GM21717 (cell line): ENCODE measurements at regions not wholly inside any gene's neighbourhood (a gene's known extent, or its start where the extent isn't known, plus 50 kb on each side); places are given as distances from the start of the nearest gene placed in this dataset.
"Not testable (repeated sequence)": the region's sequence is repeated elsewhere in the genome, so short reads cannot be mapped to it uniquely, and the experiment has no call there.

Source experiments
- ATAC-seq: cut with Tn5 transposase; IDR thresholded peaks from one replicate; pipeline ENCODE4 v1.9.1; 2021; ENCODE audit warnings: mild to moderate bottlenecking, moderate library complexity; ENCODE audit not compliant: unreplicated experiment

DNA sequence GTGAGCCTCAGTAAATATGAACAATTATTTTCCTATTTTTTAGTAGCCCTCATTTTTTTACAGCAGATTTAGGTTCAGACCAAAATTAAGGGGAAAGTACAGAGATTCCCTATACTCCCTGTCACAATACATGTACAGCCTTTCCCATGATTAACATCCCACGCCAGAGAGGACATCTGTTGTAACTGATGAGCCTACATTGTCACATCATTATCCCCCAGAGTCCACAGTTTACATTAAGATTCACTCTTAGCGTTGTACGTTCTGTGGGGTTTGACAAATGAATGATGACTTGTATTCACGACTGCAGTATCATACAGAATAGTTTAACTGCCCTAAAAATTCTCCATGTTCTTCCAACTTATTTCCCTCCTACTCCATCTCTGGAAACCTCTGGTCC is 262.3 kb upstream of the MSX2 start:
- no peak for ATAC-seq

DNA sequence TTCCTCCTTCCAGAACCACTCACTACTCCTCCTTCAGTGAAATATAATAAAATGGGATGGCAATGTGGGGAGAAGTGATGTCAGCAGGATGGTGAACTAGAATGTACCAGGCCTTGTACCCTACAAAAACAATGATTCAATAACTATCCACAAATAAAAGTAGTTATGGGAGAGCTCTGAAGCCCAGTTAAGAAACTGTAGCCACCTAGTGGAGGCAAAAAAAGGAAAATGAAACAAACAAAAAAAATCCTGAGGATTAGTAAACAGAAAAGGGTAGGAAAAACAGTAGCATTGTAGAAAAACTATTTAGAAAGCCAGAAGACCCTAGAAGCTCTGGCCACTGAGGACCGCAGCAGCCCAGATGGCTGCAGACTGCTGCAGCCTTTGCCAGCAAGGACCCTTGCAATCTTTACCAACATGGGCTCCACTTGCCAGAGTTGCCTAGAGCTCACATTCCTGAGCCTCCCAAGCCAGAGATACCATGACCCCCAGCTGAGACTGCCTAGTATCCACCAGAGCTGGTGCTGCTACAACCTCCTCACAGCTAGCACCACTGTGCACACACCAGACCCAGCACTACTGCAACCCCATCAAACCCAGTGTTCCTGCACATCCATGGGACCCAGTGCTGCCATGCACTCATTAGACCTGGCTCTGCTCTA is 259.7 kb upstream of the MSX2 start:
- no peak for ATAC-seq

GRCh38 chr5:174471528-174471927 is 252.9 kb upstream of the MSX2 start:
- ATAC-seq = not testable (repeated sequence)

DNA sequence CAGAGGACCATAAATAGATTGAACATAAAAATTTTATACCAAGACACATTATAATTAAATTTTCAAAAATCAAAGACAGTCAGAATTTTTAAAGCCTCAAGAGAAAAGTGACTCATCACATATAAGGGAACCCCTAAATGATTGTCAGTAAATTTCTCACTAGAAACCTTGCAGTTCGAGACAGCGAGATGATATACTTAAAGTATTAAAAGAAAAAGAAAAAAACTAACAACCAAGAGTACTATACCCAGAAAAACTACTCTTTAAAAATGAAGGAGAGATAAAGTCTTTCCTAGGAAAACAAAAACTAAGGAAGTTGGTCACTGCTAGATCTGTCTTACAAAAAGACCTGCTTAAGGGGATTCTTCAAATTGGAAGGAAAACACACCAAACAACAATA is 251.4 kb upstream of the MSX2 start:
- ATAC-seq = no peak

GRCh38 chr5:174476001-174476400 is 248.4 kb upstream of the MSX2 start:
- not testable (repeated sequence) for ATAC-seq

DNA sequence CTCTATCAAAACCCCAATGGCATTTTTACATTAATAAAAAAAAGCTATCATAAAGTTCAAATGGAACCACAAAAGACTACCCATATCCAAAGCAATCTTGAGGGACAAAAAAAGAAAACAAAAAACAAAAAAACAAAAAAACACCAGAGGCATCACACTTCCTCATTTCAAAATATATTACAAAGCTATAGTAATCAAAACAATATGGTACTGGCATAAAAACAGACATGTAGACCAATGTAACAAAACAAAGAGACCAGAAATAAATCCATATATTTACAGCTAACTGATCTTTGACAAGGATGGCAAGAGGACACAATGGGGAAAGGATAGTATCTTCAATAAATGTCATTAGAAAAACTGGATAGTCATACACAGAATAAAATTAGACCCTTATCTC is 245.1 kb upstream of the MSX2 start:
- ATAC-seq = no peak

- ATAC-seq = no peak
Measured at GRCh38 chr5:174481737-174482136, 242.6 kb upstream of the MSX2 start.

GRCh38 chr5:174482607-174483024 is 241.8 kb upstream of the MSX2 start:
- ATAC-seq = no peak

GRCh38 chr5:174483411-174483810 is 241.0 kb upstream of the MSX2 start:
- no peak for ATAC-seq

DNA sequence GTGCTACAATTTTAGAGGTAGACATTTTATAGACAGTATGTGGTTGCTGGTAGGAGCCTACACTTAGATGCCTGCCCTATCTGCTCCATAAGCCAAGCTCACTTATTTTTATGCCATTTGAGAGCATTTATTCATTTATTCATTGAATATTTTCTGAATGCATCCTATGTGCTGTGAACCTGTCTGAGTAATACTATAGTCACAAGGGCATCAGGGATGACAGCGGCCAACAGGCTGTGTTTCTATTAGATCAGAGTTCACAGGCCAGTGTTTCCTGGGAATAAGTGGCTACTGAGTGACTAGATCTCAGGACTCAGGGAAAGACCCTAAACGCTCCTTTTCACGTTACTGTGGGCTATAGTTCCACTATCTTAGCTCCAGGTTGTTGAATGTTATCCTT is 235.2 kb upstream of the MSX2 start:
- no peak for ATAC-seq

GRCh38 chr5:174489920-174490597 is 234.3 kb upstream of the MSX2 start:
- ATAC-seq = no peak

- ATAC-seq = no peak
Measured at GRCh38 chr5:174490728-174491127, 233.7 kb upstream of the MSX2 start.

DNA sequence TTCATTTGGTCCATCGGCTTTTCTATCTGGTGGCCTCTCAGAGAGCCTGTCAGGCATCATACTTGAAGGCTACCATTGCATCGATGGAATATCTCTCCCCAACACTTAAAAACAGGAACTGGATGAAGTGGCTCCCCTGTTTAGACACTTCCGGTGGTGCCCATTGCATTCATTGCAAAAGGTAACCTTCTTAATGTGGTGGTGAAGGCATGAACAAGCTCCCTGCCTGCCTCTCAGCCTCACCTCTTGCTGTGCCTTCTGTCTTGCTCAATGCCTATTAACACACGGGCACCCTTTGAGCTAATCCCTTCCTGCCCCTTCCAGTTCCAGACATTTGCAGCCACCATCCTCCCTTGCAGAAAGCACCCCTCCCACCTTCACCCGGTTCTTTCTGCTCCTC is 233.1 kb upstream of the MSX2 start:
- ATAC-seq = no peak

DNA sequence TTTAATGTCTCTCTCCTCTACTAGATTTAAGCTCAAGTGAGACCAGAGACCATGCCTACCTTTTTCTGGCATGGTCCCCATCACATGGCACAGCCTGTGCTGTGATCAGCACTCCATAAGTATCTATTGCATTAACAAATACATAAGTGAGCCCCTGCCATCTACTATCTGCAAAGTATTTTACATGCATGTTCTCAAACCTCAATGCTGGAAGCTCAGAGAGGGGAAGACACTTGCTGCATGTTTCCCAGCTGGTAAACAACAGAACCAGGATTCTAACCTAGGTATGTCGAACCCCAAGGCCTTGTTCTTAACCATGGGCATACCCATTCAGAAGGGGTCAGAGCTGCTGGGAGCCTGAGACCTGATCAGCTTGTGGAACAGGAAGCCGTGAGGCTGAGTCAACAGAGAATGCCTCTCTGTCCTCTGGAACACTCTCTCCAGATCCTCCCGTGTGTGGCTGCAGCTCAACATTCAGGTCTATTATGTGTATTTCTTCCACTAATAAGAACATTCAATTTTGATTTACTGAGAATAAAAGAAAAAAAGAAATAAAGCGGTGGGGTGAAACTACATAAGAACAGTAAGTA is 232.5 kb upstream of the MSX2 start:
- ATAC-seq = no peak

GRCh38 chr5:174493530-174493929 is 230.9 kb upstream of the MSX2 start:
- ATAC-seq = no peak

- ATAC-seq = not testable (repeated sequence)
Measured at GRCh38 chr5:174497939-174498338, 226.4 kb upstream of the MSX2 start.

GRCh38 chr5:174498575-174498974 is 225.8 kb upstream of the MSX2 start:
- not testable (repeated sequence) for ATAC-seq

DNA sequence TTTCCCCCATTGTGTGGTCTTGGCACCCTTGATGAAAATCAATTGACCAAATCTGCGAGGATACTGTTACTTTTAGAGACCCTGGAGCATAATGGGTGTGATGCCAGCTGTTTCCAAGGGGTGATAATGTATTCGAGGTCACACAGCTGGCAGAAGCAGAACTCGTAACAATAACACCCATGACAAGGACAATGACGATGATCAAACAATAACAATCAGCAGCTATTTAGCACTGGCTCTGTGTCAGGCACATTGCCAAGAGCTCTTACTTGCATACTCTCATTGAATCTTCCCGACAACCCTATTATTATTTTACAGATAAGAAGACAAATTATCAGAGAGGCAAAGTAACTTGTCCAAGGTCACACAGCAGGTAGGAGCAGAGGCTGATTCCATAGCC is 223.7 kb upstream of the MSX2 start:
- ATAC-seq = no peak

DNA sequence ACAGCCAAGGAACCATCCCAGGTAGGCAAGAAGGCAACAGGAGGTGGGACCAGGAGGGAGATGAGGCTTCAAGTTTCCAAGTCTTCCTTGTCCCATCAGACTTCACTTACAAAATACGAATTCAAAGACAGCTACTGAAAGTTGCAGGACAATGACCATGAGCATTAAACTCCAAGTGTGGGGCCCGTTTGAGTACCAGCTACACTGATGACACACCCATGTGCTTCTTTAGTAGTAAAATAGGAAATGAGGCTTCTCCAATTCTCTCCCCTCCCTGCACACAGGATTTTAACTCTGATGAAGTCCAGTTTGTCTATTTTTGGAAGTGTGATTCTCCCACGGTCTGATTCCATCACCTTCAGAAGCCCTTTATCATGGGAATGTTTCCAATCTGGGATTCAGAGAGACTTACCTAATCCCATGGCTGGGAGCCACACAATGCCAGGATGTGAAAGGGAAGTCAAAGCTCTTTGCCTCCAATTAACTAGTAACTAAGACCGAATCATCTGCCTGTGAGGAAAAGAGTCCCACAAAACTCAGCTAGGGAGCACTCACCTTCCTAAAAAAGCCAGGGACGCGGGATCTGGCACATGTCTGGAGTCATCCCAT is 222.8 kb upstream of the MSX2 start:
- ATAC-seq = no peak

DNA sequence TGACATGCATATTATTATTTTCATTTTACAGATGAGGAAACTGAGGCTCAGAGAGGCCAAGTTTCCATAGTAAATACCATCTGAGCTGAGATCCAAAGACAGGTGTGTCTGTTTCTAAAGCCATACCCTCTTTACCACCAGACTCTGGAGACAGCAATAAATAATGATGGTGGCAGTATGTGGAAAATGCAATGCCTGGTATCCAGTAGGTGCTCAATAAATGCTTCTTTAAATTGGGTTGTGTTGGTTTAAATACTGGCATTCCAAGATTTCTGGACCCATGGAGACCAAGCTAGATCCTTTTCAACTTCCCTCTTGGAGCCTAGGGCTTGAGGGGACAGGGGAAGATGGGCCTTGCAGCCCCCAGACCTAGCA is 221.3 kb upstream of the MSX2 start:
- no peak for ATAC-seq

DNA sequence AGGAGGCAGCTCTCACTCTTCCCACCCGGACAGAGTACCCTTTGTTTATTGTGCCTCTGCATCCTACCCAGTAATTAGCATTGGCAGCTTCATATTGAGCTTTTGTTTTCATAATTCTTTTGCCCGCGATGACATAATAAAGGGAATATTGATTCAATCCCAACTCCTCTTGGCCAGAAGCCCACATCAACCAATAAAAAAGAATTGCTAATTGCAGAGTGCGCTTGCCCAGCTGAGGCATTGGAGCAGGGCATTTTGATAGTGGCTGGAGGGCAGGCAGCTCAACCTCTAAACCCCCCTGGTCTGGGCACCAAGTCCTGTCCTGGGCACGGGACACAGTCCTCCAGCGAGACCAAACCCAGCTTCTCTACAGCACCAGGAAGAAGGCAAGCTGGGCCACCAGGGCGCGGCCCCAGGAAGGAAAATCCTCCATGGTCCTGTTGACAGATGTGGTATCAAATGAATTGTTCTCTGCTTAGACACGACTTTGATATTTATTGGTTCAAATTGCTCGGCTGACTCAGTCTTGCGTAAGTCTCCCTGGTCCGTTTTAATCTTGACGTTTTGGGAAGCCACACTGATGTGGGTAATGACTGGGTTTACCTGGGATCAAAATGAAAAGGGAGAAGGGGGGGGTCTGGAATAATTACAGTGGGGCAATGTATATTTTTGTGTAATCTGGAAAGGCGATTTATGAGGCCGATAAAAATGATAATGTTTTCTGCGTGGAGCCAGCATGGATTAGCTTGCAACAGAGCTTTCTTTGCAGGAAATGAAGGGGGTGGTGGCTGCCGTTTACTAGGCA is 220.7 kb upstream of the MSX2 start:
- ATAC-seq = no peak
